SK-N-SH (cell line): ENCODE measurements at regions not wholly inside any gene's neighbourhood (a gene's known extent, or its start where the extent isn't known, plus 50 kb on each side); places are given as distances from the start of the nearest gene placed in this dataset.

Experiments
- CTCF ChIA-PET: fragments of 300-600, 350-600 bp; formaldehyde crosslinking; extraction: SDS; loops from one replicate; lab custom pipeline; 2021; lab: Yijun Ruan, JAX
- POLR2A ChIA-PET: fragments of 350-600 bp; sonication (Branson Sonifier 250); formaldehyde crosslinking; extraction: SDS; loops from one replicate; lab custom pipeline; 2020; ENCODE audit warnings: antibody characterized with exemption, inconsistent platforms; lab: Yijun Ruan, JAX
- DNase-seq: peaks from one replicate; pipeline ENCODE4 v3.0.0; 2012
- H2AFZ ChIP-seq: fragments of 200-600 bp; sonication (generic); 2 replicates; pipeline ENCODE4 v1.8.1; 2016; ENCODE audit warnings: antibody characterized with exemption, mild to moderate bottlenecking, low read depth
- H3F3A ChIP-seq: fragments of 200-600 bp; sonication (generic); replicated peaks from 2 replicates; pipeline ENCODE3; 2016; ENCODE audit warnings: antibody characterized with exemption, mild to moderate bottlenecking; ENCODE audit not compliant: insufficient read depth
- H3K27ac ChIP-seq, 2 experiments: fragments of 200-500 bp in 1 of 2; fragments of 200-600 bp in 1 of 2; sonication (Bioruptor generic) in 1 of 2; sonication (generic), shearing (Covaris generic) in 1 of 2; 2 replicates each; pipeline versions ENCODE4 v1.5.1 to v1.6.1; 2014 to 2016; ENCODE audit warnings: low read depth in 2 of 2, inconsistent platforms in 1 of 2, low read length in 1 of 2, mild to moderate bottlenecking in 1 of 2, mixed read lengths in 1 of 2
- H3K27me3 ChIP-seq: fragments of 200-600 bp; sonication (generic), shearing (Covaris generic); 2 replicates; pipeline ENCODE4 v1.6.1; 2016; ENCODE audit warnings: mixed run types; ENCODE audit not compliant: insufficient read depth
- H3K36me3 ChIP-seq, 2 experiments: fragments of 200-500 bp in 1 of 2; fragments of 200-600 bp in 1 of 2; sonication (Bioruptor generic) in 1 of 2; sonication (generic) in 1 of 2; replicated peaks in 1 of 2; 2 replicates each; pipeline versions ENCODE3 to v1.5.1; 2014 to 2016; ENCODE audit warnings: low read length in 1 of 2, mild to moderate bottlenecking in 1 of 2; ENCODE audit not compliant: insufficient read depth in 2 of 2, control insufficient read depth in 1 of 2
- H3K4me1 ChIP-seq, 2 experiments: fragments of 200-500 bp in 1 of 2; fragments of 200-600 bp in 1 of 2; sonication (Bioruptor generic) in 1 of 2; sonication (generic), shearing (Covaris generic) in 1 of 2; 2 replicates each; pipeline versions ENCODE4 v1.5.1 to v1.6.1; 2014 to 2016; ENCODE audit warnings: low read depth in 1 of 2, low read length in 1 of 2, mixed run types in 1 of 2; ENCODE audit not compliant: insufficient read depth in 2 of 2, control insufficient read depth in 1 of 2
- H3K4me2 ChIP-seq: fragments of 200-600 bp; sonication (generic), shearing (Covaris generic); 2 replicates; pipeline ENCODE4 v1.6.1; 2017; ENCODE audit warnings: mixed run types
- H3K4me3 ChIP-seq, 2 experiments: fragments of 200-500 bp in 1 of 2; fragments of 200-600 bp in 1 of 2; sonication (Bioruptor generic) in 1 of 2; sonication (generic), shearing (Covaris generic) in 1 of 2; 2 replicates each; pipeline versions ENCODE4 v1.5.1 to v1.8.1; 2014 to 2016; ENCODE audit warnings: low read depth in 2 of 2, inconsistent platforms in 1 of 2, low read length in 1 of 2, mild to moderate bottlenecking in 1 of 2, mixed read lengths in 1 of 2, moderate library complexity in 1 of 2
- H3K79me2 ChIP-seq: fragments of 200-600 bp; sonication (generic); 2 replicates; pipeline ENCODE4 v1.8.1; 2017; ENCODE audit warnings: mild to moderate bottlenecking; ENCODE audit not compliant: insufficient read depth
- H3K9ac ChIP-seq: fragments of 200-600 bp; sonication (generic); 2 replicates; pipeline ENCODE4 v1.6.1; 2017; ENCODE audit warnings: mixed run types
- H3K9me2 ChIP-seq: fragments of 200-600 bp; sonication (generic); 2 replicates; pipeline ENCODE4 v1.6.1; 2017; ENCODE audit warnings: mixed run types
- H3K9me3 ChIP-seq: fragments of 200-600 bp; sonication (generic); 2 replicates; pipeline ENCODE4 v1.6.1; 2017; ENCODE audit warnings: mixed run types, mild to moderate bottlenecking, moderate library complexity
- H4K20me1 ChIP-seq: fragments of 200-600 bp; sonication (generic); 2 replicates; pipeline ENCODE4 v1.6.1; 2017; ENCODE audit warnings: mild to moderate bottlenecking, mixed run types; ENCODE audit not compliant: insufficient read depth
- EZH2phosphoT487 ChIP-seq: fragments of 200-600 bp; sonication (generic); IDR thresholded peaks from 2 replicates; pipeline ENCODE4 v1.6.1; 2017; ENCODE audit warnings: low read depth, mixed run types, mild to moderate bottlenecking, antibody characterized with exemption, moderate library complexity, borderline replicate concordance
- FOSL2 ChIP-seq: IDR thresholded peaks from 2 replicates; pipeline ENCODE4 v1.4.0; 2012; ENCODE audit warnings: low read depth, mild to moderate bottlenecking, moderate library complexity, borderline replicate concordance
- FOXJ3 ChIP-seq: sonication (generic); formaldehyde crosslinking; IDR thresholded peaks from 2 replicates; pipeline ENCODE4 v1.5.1; 2020; ENCODE audit warnings: mild to moderate bottlenecking, missing genetic modification reagents
- FOXM1 ChIP-seq: IDR thresholded peaks from 2 replicates; pipeline ENCODE4 v1.4.0; 2012; ENCODE audit warnings: low read depth, mild to moderate bottlenecking
- NFIC ChIP-seq: IDR thresholded peaks from 2 replicates; pipeline ENCODE4 v1.4.0; 2012; ENCODE audit warnings: borderline replicate concordance
- NRF1 ChIP-seq: IDR thresholded peaks from 2 replicates; pipeline ENCODE4 v1.6.1; 2012; ENCODE audit warnings: low read depth, mild to moderate bottlenecking, low read length
- SIN3A ChIP-seq: IDR thresholded peaks from 2 replicates; pipeline ENCODE4 v1.6.1; 2012; ENCODE audit warnings: low read depth, mild to moderate bottlenecking, low read length, moderate library complexity, borderline replicate concordance
- TEAD4 ChIP-seq: IDR thresholded peaks from 2 replicates; pipeline ENCODE4 v1.4.0; 2012; ENCODE audit warnings: mild to moderate bottlenecking, borderline replicate concordance; ENCODE audit not compliant: insufficient read depth
- WGBS: methylation state at CpG from one replicate; pipeline ENCODE4 v1.1.6; 2017; ENCODE audit warnings: low lambda C conversion rate; 5-methylcytosine and 5-hydroxymethylcytosine counted together
- TF ChIP-seq, protein P1 (sequence below): fragments of 200-600 bp; sonication (generic); IDR thresholded peaks from 2 replicates; pipeline ENCODE4 v1.6.1; 2017; ENCODE audit warnings: antibody characterized with exemption, mild to moderate bottlenecking, moderate library complexity
- TF ChIP-seq, protein P2 (sequence below): IDR thresholded peaks from 2 replicates; pipeline ENCODE4 v1.4.0; 2012; ENCODE audit warnings: low read depth, borderline replicate concordance
- TF ChIP-seq, protein P3 (sequence below): IDR thresholded peaks from 2 replicates; pipeline ENCODE4 v1.6.1; 2012; ENCODE audit warnings: mild to moderate bottlenecking, low read depth, low read length, moderate library complexity

DNA sequence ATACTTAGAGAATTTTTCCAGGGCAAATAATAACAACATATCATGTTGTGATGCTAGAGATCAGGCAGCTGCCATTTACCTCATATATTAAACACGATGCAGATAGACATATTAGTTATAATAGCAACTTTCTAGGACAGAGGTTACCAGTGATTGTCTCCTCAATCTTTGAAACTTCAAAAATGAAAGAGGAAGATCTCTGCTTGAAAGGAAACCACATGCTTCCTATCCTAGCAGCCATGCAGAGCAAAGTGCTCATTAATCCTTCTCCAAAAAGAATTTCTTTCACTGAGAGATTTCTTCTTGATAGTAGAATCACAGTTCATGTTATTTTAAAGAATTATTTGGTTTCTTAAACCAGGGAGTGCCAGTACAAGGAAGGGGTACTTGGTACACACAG is 317.2 kb downstream of the CPS1 start:
- ChIA-PET CTCF (no interaction called here), POLR2A (no interaction called here)
- Histone ChIP-seq H4K20me1 (no peaks in the 10 kb centered on the region), H3K4me1 (no peaks in the 10 kb centered on the region), H3K9me3 (no peaks in the 10 kb centered on the region), H3K9ac (no peak overlapping the region), H3K27me3 (no peaks in the 10 kb centered on the region), H3K27ac (no peak overlapping the region), H3K4me3 (no peak overlapping the region), H3F3A (no peaks in the 10 kb centered on the region), H3K4me2 (no peak overlapping the region), H3K79me2 (no peaks in the 10 kb centered on the region), H3K36me3 (no peaks in the 10 kb centered on the region), H3K9me2 (no peaks in the 10 kb centered on the region), H2AFZ (no peak overlapping the region)
- 21% methylated on average over 1 of the region's 1 CpG for WGBS
- TF ChIP-seq TEAD4 (no peak), FOSL2 (no peak), FOXM1 (no peak), FOXJ3 (CRISPR knock-in tag) (no peak), NRF1 (no peak), EZH2phosphoT487 (no peak), SIN3A (no peak)
- TF ChIP-seq, protein P1, sequence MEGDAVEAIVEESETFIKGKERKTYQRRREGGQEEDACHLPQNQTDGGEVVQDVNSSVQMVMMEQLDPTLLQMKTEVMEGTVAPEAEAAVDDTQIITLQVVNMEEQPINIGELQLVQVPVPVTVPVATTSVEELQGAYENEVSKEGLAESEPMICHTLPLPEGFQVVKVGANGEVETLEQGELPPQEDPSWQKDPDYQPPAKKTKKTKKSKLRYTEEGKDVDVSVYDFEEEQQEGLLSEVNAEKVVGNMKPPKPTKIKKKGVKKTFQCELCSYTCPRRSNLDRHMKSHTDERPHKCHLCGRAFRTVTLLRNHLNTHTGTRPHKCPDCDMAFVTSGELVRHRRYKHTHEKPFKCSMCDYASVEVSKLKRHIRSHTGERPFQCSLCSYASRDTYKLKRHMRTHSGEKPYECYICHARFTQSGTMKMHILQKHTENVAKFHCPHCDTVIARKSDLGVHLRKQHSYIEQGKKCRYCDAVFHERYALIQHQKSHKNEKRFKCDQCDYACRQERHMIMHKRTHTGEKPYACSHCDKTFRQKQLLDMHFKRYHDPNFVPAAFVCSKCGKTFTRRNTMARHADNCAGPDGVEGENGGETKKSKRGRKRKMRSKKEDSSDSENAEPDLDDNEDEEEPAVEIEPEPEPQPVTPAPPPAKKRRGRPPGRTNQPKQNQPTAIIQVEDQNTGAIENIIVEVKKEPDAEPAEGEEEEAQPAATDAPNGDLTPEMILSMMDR, result no peak
- DNase-seq, result no peak

DNA sequence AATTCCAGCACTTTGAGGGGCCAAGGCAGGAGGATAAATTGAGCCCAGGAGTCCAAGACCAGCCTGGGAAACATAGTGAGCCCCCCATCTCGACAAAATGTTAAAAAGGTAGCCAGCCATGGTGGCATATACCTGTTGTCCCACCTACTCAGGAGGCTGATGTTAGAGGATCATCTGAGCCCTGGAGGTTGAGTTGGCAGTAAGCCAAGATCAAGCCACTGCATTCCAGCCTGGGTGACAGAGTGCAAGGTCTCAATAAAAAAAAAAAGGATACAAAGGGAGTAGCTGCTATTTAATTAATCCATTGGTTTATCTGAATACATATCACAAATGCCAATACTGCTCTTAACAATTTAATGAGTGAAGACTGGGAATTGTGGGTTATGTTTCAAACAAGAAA is 327.8 kb downstream of the CPS1 start:
- no peak overlapping the region for H2AFZ ChIP-seq
- H4K20me1 ChIP-seq, result no peaks in the 10 kb centered on the region
- H3K4me2 ChIP-seq, result no peak overlapping the region
- H3K9ac ChIP-seq, result no peak overlapping the region
- DNase-seq, result no peak
- no peaks in the 10 kb centered on the region for H3K4me1 ChIP-seq
- no peaks in the 10 kb centered on the region for H3F3A ChIP-seq
- H3K27ac ChIP-seq, result no peak overlapping the region
- POLR2A ChIA-PET, result no interaction called here
- CTCF ChIA-PET, result no interaction called here
- H3K9me2 ChIP-seq, result no peaks in the 10 kb centered on the region
- H3K27me3 ChIP-seq, result no peaks in the 10 kb centered on the region
- no peaks in the 10 kb centered on the region for H3K79me2 ChIP-seq
- 0% methylated on average over 1 of the region's 1 CpG for WGBS
- no peaks in the 10 kb centered on the region for H3K36me3 ChIP-seq
- no peaks in the 10 kb centered on the region for H3K9me3 ChIP-seq
- TF ChIP-seq, protein P2, sequence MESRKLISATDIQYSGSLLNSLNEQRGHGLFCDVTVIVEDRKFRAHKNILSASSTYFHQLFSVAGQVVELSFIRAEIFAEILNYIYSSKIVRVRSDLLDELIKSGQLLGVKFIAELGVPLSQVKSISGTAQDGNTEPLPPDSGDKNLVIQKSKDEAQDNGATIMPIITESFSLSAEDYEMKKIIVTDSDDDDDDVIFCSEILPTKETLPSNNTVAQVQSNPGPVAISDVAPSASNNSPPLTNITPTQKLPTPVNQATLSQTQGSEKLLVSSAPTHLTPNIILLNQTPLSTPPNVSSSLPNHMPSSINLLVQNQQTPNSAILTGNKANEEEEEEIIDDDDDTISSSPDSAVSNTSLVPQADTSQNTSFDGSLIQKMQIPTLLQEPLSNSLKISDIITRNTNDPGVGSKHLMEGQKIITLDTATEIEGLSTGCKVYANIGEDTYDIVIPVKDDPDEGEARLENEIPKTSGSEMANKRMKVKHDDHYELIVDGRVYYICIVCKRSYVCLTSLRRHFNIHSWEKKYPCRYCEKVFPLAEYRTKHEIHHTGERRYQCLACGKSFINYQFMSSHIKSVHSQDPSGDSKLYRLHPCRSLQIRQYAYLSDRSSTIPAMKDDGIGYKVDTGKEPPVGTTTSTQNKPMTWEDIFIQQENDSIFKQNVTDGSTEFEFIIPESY, result no peak
- peak; percentile 12; the same call in 1 of the 2 replicates for TF ChIP-seq NFIC
- TF ChIP-seq, protein P3, sequence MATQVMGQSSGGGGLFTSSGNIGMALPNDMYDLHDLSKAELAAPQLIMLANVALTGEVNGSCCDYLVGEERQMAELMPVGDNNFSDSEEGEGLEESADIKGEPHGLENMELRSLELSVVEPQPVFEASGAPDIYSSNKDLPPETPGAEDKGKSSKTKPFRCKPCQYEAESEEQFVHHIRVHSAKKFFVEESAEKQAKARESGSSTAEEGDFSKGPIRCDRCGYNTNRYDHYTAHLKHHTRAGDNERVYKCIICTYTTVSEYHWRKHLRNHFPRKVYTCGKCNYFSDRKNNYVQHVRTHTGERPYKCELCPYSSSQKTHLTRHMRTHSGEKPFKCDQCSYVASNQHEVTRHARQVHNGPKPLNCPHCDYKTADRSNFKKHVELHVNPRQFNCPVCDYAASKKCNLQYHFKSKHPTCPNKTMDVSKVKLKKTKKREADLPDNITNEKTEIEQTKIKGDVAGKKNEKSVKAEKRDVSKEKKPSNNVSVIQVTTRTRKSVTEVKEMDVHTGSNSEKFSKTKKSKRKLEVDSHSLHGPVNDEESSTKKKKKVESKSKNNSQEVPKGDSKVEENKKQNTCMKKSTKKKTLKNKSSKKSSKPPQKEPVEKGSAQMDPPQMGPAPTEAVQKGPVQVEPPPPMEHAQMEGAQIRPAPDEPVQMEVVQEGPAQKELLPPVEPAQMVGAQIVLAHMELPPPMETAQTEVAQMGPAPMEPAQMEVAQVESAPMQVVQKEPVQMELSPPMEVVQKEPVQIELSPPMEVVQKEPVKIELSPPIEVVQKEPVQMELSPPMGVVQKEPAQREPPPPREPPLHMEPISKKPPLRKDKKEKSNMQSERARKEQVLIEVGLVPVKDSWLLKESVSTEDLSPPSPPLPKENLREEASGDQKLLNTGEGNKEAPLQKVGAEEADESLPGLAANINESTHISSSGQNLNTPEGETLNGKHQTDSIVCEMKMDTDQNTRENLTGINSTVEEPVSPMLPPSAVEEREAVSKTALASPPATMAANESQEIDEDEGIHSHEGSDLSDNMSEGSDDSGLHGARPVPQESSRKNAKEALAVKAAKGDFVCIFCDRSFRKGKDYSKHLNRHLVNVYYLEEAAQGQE, result no peak
- no peak overlapping the region for H3K4me3 ChIP-seq
